ENCODE measurements at regions not wholly inside any gene's neighbourhood (a gene's known extent, or its start where the extent isn't known, plus 50 kb on each side); places are given as distances from the start of the nearest gene placed in this dataset.
A peak's percentile ranks its signal among the peaks of the same experiment; 100 is the strongest.

GRCh38 chr7:88432301-88432700 is 125.6 kb upstream of the STEAP4 start:
- no peak for ATAC-seq
- TF ChIP-seq TOX (CRISPR knock-in tag; IDR thresholded peaks at IDR 0.05; ENCODE audit: borderline replicate concordance) (no peak), TCF4 (CRISPR knock-in tag; IDR thresholded peaks at IDR 0.05; ENCODE audit: borderline replicate concordance) (peak; percentile 31; the same call in 1 of the 2 replicates), ZFP30 (CRISPR knock-in tag; IDR thresholded peaks at IDR 0.05) (no peak)

- no peak for ATAC-seq
- no peak for TF ChIP-seq TSHZ2 (CRISPR knock-in tag; IDR thresholded peaks at IDR 0.05)
- no peak for TF ChIP-seq CSDC2 (CRISPR knock-in tag; IDR thresholded peaks at IDR 0.05)
- TF ChIP-seq BACH2 (CRISPR knock-in tag; IDR thresholded peaks at IDR 0.05; ENCODE audit: borderline replicate concordance) = no peak
- no peak for TF ChIP-seq ZFP30 (CRISPR knock-in tag; IDR thresholded peaks at IDR 0.05)
- no peak for TF ChIP-seq RARB (CRISPR knock-in tag; IDR thresholded peaks at IDR 0.05)
- no peak for TF ChIP-seq SNAI2 (CRISPR knock-in tag; IDR thresholded peaks at IDR 0.05)
- no peak for TF ChIP-seq ZNF70 (CRISPR knock-in tag; IDR thresholded peaks at IDR 0.05)
- no peak for TF ChIP-seq POU6F1 (CRISPR knock-in tag; IDR thresholded peaks at IDR 0.05; ENCODE audit: borderline replicate concordance, low read depth)
- TF ChIP-seq GLIS3 (CRISPR knock-in tag; IDR thresholded peaks at IDR 0.05) = no peak
- TF ChIP-seq OSR1 (CRISPR knock-in tag; IDR thresholded peaks at IDR 0.05) = no peak
Measured at GRCh38 chr7:88431882-88432281, 125.2 kb upstream of the STEAP4 start.

GRCh38 chr7:88429382-88429781 is 122.7 kb upstream of the STEAP4 start:
- ATAC-seq = no peak
- TF ChIP-seq PPARA (CRISPR knock-in tag; IDR thresholded peaks at IDR 0.05; ENCODE audit: borderline replicate concordance) = no peak

- ATAC-seq = no peak
- TF ChIP-seq SNAI2 (CRISPR knock-in tag; IDR thresholded peaks at IDR 0.05) = no peak
Measured at GRCh38 chr7:88402529-88402928, 95.8 kb upstream of the STEAP4 start.

GRCh38 chr7:88401009-88401623 is 94.4 kb upstream of the STEAP4 start:
- ATAC-seq = peak; percentile 78
- TF ChIP-seq CSRNP3 (CRISPR knock-in tag; IDR thresholded peaks at IDR 0.05) = no peak
- no peak for TF ChIP-seq ZFP3 (CRISPR knock-in tag; IDR thresholded peaks at IDR 0.05)
- TF ChIP-seq PPARA (CRISPR knock-in tag; IDR thresholded peaks at IDR 0.05; ENCODE audit: borderline replicate concordance) = no peak
- TF ChIP-seq ZNF565 (CRISPR knock-in tag; conservative IDR thresholded peaks at IDR 0.05; ENCODE audit: low read depth) = no peak
- no peak for TF ChIP-seq TSHZ2 (CRISPR knock-in tag; IDR thresholded peaks at IDR 0.05)
- TF ChIP-seq BACH2 (CRISPR knock-in tag; IDR thresholded peaks at IDR 0.05; ENCODE audit: borderline replicate concordance) = no peak
- TF ChIP-seq RARB (CRISPR knock-in tag; IDR thresholded peaks at IDR 0.05) = no peak
- no peak for TF ChIP-seq ESRRG (CRISPR knock-in tag; IDR thresholded peaks at IDR 0.05)
- no peak for TF ChIP-seq CSDC2 (CRISPR knock-in tag; IDR thresholded peaks at IDR 0.05)

Measured in SK-N-SH treated with all-trans-retinoic acid at 6 μM for 48 hours (cell line).